Fibroblast of skin of right biceps (primary cell): ENCODE measurements at regions not wholly inside any gene's neighbourhood (a gene's known extent, or its start where the extent isn't known, plus 50 kb on each side); places are given as distances from the start of the nearest gene placed in this dataset.
"Not testable (repeated sequence)": the region's sequence is repeated elsewhere in the genome, so short reads cannot be mapped to it uniquely, and the experiment has no call there.

Experiments used
- DNase-seq: peaks from one replicate; pipeline ENCODE4 v3.0.0-alpha.2; 2013

DNA sequence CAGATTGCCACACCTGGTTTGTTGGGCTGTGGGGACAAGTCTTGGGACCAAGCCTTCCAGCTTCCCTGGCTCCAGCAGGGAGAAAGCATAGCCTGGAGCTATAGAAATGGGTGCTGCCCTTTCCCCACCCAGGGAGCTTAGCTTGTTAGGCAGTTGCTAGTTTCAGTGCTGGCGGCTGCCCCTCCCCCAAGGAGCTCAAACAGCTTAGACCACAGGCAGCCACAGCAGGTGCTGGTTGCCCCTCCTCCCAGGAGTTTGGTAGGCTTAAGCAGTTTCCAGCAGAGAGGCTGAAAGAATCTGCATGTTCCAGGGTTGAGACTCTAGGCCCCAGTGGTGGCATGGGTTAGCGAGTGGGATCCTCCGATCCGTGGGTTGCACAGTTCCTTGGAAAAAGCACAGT lies 889.7 kb downstream of the IGSF11 start:
- DNase-seq: no peak

DNA sequence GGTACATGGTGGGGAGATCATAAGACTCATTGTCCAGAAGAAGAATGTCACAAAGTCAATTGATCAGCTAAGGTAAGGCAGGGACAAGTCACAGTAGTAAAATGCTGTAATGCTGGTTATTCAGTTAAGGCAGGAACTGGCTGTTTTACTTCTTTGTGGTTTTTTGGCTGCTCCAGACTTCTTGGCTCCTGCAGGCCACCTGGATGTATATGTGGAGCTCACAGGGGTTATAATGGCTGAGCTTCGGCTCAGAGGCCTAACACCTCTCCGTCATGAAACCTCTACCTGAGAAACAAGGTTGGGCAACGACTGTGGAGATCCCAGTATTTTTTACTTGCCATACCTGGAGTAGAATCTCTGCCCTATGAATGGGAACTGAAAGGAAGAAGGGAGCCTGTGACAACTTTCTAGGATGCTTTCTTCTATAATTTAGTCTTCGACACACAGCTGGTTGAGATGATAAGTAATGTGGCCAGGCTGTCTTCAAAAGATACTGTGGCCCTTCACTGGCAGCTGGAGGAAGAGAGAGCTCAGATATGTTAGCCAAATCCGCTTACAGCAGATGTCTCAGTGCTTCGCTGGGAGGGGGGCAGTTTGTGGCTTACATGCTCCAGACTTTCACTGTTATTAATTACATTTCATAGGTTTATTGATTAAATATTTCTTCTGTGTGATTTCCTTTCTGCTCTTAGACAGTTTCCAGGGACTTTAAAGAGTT lies 887.8 kb downstream of the IGSF11 start:
- no peak for DNase-seq

- no peak for DNase-seq
Observed at GRCh38 chr3:118151164-118151563, 883.5 kb downstream of the IGSF11 start.

GRCh38 chr3:118162627-118163588 lies 871.7 kb downstream of the IGSF11 start:
- DNase-seq: not testable (repeated sequence)

- DNase-seq: no peak
Observed at GRCh38 chr3:118165413-118165812, 869.2 kb downstream of the IGSF11 start.

GRCh38 chr3:118167571-118167970 lies 867.1 kb downstream of the IGSF11 start:
- DNase-seq: no peak

DNA sequence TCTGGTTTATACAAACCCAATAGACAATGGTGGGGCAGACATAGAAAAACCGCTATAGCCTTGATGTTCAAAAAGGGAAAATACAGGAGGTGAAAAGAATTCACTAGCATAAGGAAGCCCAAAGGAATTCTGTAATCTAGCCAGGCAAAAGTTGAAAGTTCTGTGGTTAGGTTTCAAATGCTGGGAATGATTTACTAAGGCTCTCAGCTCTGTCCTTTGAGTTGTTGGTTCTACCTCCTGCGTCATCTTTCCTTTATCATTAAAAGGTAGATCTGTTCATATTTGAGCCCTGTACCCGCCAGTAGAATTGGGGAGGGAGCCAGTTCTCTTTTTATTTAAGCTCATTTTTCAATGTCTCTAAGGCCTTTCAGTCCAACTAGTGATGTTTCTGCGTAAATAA lies 866.5 kb downstream of the IGSF11 start:
- no peak for DNase-seq

DNA sequence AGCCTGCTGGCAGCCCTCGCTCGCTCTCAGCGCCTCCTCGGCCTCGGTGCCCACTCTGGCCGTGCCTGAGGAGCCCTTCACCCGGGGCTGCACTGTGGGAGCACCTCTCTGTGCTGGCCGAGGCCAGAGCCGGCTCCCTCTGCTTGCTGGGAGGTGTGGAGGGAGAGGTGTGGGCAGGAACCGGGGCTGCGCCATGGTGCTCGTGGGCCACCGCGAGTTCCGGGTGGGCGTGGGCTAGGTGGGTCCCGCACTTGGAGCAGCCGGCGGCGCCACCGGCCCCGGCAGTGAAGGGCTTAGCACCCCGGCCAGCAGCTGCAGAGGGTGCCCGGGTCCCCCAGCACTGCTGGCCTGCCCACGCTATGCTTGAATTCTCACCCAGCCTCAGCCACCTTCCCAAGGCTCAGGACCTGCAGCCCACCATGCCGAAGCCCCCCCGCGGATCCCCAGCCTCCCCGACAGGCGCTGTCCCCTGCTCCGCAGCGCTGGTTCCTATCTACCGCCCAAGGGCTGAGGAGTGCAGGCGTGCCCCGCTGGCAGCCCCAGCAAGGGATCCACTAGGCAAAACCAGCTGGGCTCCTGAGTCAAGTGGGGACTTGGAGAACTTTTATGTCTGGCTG lies 863.3 kb downstream of the IGSF11 start:
- no peak for DNase-seq

- DNase-seq: no peak
Observed at GRCh38 chr3:118180853-118181252, 853.8 kb downstream of the IGSF11 start.

DNA sequence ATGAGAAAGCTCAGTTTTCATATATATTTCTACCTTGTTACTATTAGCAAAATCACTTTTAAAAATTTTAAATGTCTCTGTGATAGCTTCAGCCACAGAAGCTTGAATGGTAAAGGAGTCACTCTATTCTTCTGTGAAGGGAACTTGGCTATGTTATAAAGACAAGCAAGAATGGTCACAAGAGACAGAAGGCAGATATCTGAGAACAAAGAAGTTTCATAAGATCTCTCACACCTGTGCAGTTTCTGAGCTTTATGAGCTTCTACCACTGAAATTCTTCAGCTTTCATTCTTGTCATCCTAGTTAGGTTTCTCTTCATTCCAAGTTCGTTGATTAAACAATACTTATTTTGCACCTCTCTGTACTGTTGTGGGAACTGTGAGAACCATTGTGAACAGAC lies 853.4 kb downstream of the IGSF11 start:
- DNase-seq: no peak

- no peak for DNase-seq
Observed at GRCh38 chr3:118186051-118186450, 848.6 kb downstream of the IGSF11 start.

- DNase-seq: no peak
Observed at GRCh38 chr3:118187221-118187620, 847.4 kb downstream of the IGSF11 start.

- DNase-seq: no peak
Observed at GRCh38 chr3:118196183-118196582, 838.5 kb downstream of the IGSF11 start.

- DNase-seq: no peak
Observed at GRCh38 chr3:118199044-118199443, 835.6 kb downstream of the IGSF11 start.

DNA sequence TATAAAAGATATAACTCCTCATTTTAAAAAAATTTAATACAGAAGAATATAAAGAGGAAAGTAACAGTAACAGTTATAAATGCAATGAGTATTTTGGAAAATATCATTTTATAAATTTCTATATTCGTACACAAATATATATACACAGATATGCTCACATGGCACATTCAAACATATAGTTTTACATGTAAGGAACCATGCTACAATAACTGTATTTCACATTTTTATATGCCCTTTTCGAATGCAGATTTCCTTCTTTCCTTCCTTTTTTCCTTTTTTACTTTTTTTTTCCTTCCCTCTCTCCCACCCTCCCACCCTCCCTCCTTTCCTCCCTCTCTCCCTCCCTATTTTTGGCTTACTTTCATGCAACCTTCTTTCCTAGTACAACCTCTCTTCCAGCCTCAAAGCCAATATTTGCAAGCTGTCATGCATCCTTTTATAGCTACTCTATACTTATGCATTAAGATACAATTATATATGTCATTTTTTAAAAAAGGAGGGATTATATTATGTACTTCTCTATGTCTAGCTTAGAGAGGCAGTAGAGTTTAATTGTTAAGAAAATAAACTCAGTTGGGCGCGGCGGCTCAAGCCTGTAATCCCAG lies 830.5 kb downstream of the IGSF11 start:
- no peak for DNase-seq

- DNase-seq: no peak
Observed at GRCh38 chr3:118207271-118207670, 827.4 kb downstream of the IGSF11 start.

- DNase-seq: no peak
Observed at GRCh38 chr3:118208642-118209041, 826.0 kb downstream of the IGSF11 start.

DNA sequence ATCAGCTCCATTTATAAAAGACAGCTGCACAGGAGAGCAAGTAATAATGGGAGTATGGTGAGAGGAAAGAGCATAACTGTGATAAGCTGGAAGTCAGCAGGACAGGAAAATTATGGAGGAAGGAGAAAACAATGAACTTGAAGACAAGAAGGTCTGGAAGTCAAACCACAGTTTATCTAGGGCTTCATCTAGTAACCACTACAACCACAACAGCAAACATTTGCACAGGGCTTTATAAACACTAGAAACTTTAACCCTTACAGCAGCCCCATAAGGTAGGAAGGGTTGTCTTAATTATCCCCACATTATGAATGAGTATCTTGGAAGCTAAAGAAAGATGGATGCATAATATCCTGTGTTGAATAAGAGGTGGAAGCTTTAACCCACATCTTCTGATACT lies 820.8 kb downstream of the IGSF11 start:
- no peak for DNase-seq

- no peak for DNase-seq
Observed at GRCh38 chr3:118226206-118226605, 808.4 kb downstream of the IGSF11 start.

GRCh38 chr3:118227191-118227590 lies 807.5 kb downstream of the IGSF11 start:
- no peak for DNase-seq

DNA sequence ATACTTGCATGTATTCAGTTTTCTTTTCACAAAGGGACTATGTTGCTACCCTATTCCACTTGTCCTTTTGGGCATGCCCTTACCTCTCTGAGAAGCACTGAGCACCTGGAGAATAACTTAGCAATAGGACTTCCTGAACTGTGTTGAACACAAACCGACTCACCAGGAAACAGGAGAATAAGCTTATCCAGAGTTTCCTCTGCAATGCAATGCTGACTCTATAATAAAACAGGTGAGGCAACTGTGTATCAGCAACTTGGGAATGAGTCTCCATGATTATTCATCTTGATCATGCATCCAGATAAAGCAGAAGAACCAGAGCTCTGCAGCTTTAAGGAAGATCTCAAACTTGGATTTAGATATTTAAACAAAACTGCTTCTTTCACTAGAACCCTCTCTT lies 806.5 kb downstream of the IGSF11 start:
- no peak for DNase-seq

GRCh38 chr3:118229196-118229595 lies 805.5 kb downstream of the IGSF11 start:
- no peak for DNase-seq

DNA sequence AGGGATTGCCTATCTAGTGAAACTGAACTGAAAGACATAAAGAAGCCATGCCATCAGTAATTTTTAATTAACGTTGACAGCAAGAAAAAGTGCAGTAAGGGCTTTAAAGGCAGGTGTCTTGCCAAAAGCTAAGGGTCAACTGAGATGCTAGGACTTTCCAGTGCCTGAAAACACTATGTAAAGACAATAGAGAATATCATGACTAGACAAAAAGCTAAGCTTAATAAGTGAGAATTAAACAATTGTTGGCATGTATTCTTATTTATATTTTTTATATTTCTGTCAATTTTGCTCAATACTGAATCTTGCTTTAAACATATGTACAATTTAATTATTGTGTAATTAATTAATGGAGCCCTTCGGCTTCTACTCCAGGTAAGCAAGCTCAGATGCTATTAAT lies 803.1 kb downstream of the IGSF11 start:
- no peak for DNase-seq
